ENCODE measurements at regions not wholly inside any gene's neighbourhood (a gene's known extent, or its start where the extent isn't known, plus 50 kb on each side); places are given as distances from the start of the nearest gene placed in this dataset.

DNA sequence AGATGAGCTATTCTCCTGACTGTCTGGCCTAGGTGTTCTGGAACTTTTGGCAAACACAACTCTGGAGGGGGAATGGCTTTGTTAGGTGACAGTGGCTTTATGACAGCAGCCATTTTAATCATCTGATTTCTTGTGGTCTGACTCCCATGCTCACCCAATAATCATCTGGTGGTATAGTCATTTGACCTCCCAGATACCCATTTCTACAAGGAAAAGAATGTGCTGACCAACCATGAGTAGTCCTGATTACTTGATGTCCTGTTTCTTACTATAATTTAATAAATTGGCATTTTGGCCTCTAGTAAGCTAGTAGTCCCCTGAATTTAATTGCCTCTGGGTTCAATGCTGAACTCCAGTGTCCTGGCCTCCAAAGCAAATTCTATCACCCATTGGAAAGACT, 109.9 kb upstream of the DUSP21 start:
- TF ChIP-seq, protein P1, sequence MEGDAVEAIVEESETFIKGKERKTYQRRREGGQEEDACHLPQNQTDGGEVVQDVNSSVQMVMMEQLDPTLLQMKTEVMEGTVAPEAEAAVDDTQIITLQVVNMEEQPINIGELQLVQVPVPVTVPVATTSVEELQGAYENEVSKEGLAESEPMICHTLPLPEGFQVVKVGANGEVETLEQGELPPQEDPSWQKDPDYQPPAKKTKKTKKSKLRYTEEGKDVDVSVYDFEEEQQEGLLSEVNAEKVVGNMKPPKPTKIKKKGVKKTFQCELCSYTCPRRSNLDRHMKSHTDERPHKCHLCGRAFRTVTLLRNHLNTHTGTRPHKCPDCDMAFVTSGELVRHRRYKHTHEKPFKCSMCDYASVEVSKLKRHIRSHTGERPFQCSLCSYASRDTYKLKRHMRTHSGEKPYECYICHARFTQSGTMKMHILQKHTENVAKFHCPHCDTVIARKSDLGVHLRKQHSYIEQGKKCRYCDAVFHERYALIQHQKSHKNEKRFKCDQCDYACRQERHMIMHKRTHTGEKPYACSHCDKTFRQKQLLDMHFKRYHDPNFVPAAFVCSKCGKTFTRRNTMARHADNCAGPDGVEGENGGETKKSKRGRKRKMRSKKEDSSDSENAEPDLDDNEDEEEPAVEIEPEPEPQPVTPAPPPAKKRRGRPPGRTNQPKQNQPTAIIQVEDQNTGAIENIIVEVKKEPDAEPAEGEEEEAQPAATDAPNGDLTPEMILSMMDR (IDR thresholded peaks at IDR 0.05; ENCODE audit: low read depth, low read length, missing control alignments) = no peak
- in situ Hi-C loops (cut with HindIII; ENCODE audit: low sequenced_read_pairs) = no loop called here

DNA sequence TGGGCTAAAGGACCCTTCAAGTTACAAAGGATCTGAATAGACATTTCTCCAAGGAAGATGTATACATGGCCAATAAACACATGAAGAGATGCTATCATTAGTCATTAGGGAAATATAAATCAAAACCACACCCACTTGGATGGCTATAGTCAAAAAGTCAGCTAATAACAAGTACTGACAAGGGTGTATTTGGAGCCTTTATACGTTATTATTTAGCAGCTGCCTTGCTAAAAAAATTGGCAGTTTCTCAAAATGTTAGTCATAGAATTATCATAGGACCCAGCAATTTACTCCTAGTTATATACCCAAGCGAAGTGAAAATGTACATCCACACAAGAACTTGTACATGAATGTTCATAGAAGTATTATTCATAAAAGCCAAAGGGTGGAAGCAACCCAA, 112.7 kb upstream of the DUSP21 start:
- H3K4me3 ChIP-seq (ENCODE audit: low read depth, low read length) = no peak overlapping the region
- no peak for DNase-seq (ENCODE audit: low read depth)
- in situ Hi-C loops (cut with HindIII; ENCODE audit: low sequenced_read_pairs) = no loop called here
- TF ChIP-seq, protein P1 (IDR thresholded peaks at IDR 0.05; ENCODE audit: low read depth, low read length, missing control alignments) = no peak

More for the DNA sequence above, 109.9 kb upstream of the DUSP21 start:
- no peak for DNase-seq (ENCODE audit: low read depth)
- H3K4me3 ChIP-seq (ENCODE audit: low read depth, low read length) = no peak overlapping the region

DNA sequence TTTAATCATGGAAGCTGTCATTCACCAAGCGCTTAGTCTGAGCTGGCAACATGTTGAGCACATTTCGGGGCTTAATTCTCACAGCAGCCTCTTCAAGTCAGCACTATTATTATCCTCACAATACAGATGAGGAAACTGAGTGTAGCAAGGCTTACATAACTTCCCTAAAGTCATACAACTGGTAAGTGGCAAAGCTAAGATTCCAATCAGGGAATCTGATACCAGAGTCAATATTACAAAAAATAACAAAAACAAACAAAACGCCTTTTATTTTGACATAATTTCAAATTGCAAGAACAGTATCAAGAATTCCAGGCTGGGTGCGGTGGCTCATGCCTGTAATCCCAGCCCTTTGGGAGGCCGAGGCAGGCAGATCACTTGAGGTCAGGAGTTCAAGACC, 120.4 kb upstream of the DUSP21 start:
- TF ChIP-seq, protein P1 (IDR thresholded peaks at IDR 0.05; ENCODE audit: low read depth, low read length, missing control alignments) = no peak
- DNase-seq (ENCODE audit: low read depth) = no peak
- no peak overlapping the region for H3K4me3 ChIP-seq (ENCODE audit: low read depth, low read length)
- in situ Hi-C loops (cut with HindIII; ENCODE audit: low sequenced_read_pairs) = no loop called here

DNA sequence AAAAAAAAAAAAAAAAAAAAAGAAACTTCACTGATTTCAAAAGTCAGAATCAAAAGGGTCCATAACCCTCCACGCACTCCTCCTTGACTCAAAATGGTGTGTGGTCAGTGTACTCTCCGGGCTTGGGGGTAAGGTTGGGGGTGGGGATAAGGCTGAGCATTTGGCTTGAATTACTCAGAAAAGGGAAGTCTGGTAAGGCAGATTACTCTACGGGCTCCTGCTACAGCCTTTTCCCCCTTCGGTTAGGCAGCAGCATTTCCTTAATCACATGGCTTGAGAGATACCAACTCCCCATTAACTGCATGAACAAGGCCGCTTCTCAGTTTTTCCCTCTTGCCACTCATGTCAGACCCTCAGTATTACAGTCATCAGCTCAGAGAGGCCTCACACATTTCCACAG, 135.4 kb upstream of the DUSP21 start:
- no peak overlapping the region for H3K4me3 ChIP-seq (ENCODE audit: low read depth, low read length)
- DNase-seq (ENCODE audit: low read depth) = no peak
- in situ Hi-C loops (cut with HindIII; ENCODE audit: low sequenced_read_pairs) = no loop called here
- TF ChIP-seq, protein P1 (IDR thresholded peaks at IDR 0.05; ENCODE audit: low read depth, low read length, missing control alignments) = no peak

DNA sequence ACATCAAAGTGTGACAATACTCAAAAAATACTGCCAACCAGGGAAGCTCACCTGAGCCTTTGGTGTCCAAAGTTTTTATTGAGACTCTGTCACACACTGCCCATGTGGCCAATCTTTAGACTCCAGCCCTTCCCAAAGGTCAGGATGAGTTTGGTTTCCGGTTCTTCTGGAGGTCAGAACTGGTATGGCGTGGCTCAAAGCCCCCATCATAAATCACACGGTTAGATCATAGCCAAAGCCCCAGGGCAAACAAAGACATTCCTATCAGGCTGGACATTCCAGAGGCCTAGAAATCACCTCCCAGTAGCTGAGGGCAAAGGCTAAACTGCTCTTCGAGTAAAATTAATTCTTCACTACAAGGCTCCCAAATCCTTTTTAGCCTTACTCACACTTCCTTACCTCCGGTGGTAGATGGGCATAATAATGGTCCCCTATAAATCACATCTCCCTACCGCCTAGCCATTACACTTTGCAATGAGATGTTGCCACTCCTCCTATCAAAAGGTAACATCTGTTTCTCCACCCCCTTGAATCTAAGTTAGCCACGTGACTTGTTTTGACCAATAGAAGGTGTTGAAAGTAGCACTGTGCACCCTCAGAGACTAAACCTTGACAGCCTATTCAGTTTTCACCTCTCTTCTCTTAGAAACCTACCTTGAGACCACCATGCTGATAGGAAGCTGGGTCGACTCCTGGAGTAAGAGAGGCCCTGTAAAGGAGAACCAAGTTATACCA, 137.8 kb upstream of the DUSP21 start:
- no peak for DNase-seq (ENCODE audit: low read depth)
- in situ Hi-C loops (cut with HindIII; ENCODE audit: low sequenced_read_pairs) = no loop called here
- TF ChIP-seq, protein P1 (IDR thresholded peaks at IDR 0.05; ENCODE audit: low read depth, low read length, missing control alignments) = no peak
- no peak overlapping the region for H3K4me3 ChIP-seq (ENCODE audit: low read depth, low read length)

DNA sequence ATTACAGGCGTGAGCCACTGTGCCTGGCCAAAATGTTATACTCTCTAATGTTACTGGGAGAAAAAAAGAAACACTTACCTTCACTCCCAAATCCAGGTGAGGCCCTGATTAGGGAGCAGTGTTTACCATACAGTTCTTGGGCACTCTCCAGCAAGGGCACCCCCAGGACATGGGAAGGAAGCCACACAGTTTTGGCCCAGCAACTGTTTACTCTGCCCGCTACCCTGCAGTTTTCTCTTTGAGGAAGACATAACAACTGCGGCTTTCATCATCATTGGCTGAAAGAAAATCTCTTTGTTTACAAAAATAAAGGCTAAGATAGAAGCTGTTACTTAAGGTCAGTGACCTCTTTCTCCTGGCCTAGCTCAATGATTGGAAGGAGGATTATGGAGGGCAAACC, 145.5 kb upstream of the DUSP21 start:
- no peak overlapping the region for H3K4me3 ChIP-seq (ENCODE audit: low read depth, low read length)
- in situ Hi-C loops (cut with HindIII; ENCODE audit: low sequenced_read_pairs) = no loop called here
- DNase-seq (ENCODE audit: low read depth) = no peak
- TF ChIP-seq, protein P1 (IDR thresholded peaks at IDR 0.05; ENCODE audit: low read depth, low read length, missing control alignments) = no peak
